ENCODE measurements at regions not wholly inside any gene's neighbourhood (a gene's known extent, or its start where the extent isn't known, plus 50 kb on each side); places are given as distances from the start of the nearest gene placed in this dataset.

GRCh38 chr5:120072068-120072761 is 391.9 kb upstream of the PRR16 start:
- TF ChIP-seq CTCF (IDR thresholded peaks at IDR 0.05; ENCODE audit: insufficient read depth, low read length, poor library complexity, severe bottlenecking), result no peak
- Histone ChIP-seq H3K4me3 (replicated peaks; ENCODE audit: low read depth, low read length) (no peak overlapping the region), H3K27me3 (replicated peaks; ENCODE audit: control insufficient read depth, insufficient read depth, low read length) (no peaks in the 10 kb centered on the region), H3K36me3 (ENCODE audit: control insufficient read depth, insufficient read depth, low read length) (no peaks in the 10 kb centered on the region)
- DNase-seq (ENCODE audit: extremely low read depth, insufficient read length), result no peak

GRCh38 chr5:120073722-120074121 is 390.4 kb upstream of the PRR16 start:
- H3K27me3 ChIP-seq (replicated peaks; ENCODE audit: control insufficient read depth, insufficient read depth, low read length), result no peaks in the 10 kb centered on the region
- H3K36me3 ChIP-seq (ENCODE audit: control insufficient read depth, insufficient read depth, low read length), result no peaks in the 10 kb centered on the region
- no peak for TF ChIP-seq CTCF (IDR thresholded peaks at IDR 0.05; ENCODE audit: insufficient read depth, low read length, poor library complexity, severe bottlenecking)
- no peak overlapping the region for H3K4me3 ChIP-seq (replicated peaks; ENCODE audit: low read depth, low read length)
- no peak for DNase-seq (ENCODE audit: extremely low read depth, insufficient read length)

GRCh38 chr5:120080781-120081180 is 383.3 kb upstream of the PRR16 start:
- H3K4me3 ChIP-seq (replicated peaks; ENCODE audit: low read depth, low read length), result no peak overlapping the region
- H3K27me3 ChIP-seq (replicated peaks; ENCODE audit: control insufficient read depth, insufficient read depth, low read length), result no peaks in the 10 kb centered on the region
- DNase-seq (ENCODE audit: extremely low read depth, insufficient read length), result no peak
- H3K36me3 ChIP-seq (ENCODE audit: control insufficient read depth, insufficient read depth, low read length), result no peaks in the 10 kb centered on the region
- no peak for TF ChIP-seq CTCF (IDR thresholded peaks at IDR 0.05; ENCODE audit: insufficient read depth, low read length, poor library complexity, severe bottlenecking)

GRCh38 chr5:120082316-120083068 is 381.6 kb upstream of the PRR16 start:
- H3K27me3 ChIP-seq (replicated peaks; ENCODE audit: control insufficient read depth, insufficient read depth, low read length), result no peaks in the 10 kb centered on the region
- DNase-seq (ENCODE audit: extremely low read depth, insufficient read length), result no peak
- TF ChIP-seq CTCF (IDR thresholded peaks at IDR 0.05; ENCODE audit: insufficient read depth, low read length, poor library complexity, severe bottlenecking), result no peak
- H3K36me3 ChIP-seq (ENCODE audit: control insufficient read depth, insufficient read depth, low read length), result no peaks in the 10 kb centered on the region
- H3K4me3 ChIP-seq (replicated peaks; ENCODE audit: low read depth, low read length), result no peak overlapping the region

GRCh38 chr5:120083851-120084542 is 380.1 kb upstream of the PRR16 start:
- no peak for TF ChIP-seq CTCF (IDR thresholded peaks at IDR 0.05; ENCODE audit: insufficient read depth, low read length, poor library complexity, severe bottlenecking)
- Histone ChIP-seq H3K36me3 (ENCODE audit: control insufficient read depth, insufficient read depth, low read length) (no peaks in the 10 kb centered on the region), H3K27me3 (replicated peaks; ENCODE audit: control insufficient read depth, insufficient read depth, low read length) (no peaks in the 10 kb centered on the region), H3K4me3 (replicated peaks; ENCODE audit: low read depth, low read length) (no peak overlapping the region)
- no peak for DNase-seq (ENCODE audit: extremely low read depth, insufficient read length)

All from GM06990 (cell line).